Loucy (cell line): ENCODE measurements at regions not wholly inside any gene's neighbourhood (a gene's known extent, or its start where the extent isn't known, plus 50 kb on each side); places are given as distances from the start of the nearest gene placed in this dataset.

Experiments
- H2AFZ ChIP-seq: fragments of 200-600 bp; sonication (generic); 2 replicates; pipeline ENCODE4 v1.6.0; 2016; ENCODE audit warnings: antibody characterized with exemption, mild to moderate bottlenecking, low read length, moderate library complexity
- H3F3A ChIP-seq: fragments of 200-600 bp; 2 replicates; pipeline ENCODE4 v1.6.0; 2016; ENCODE audit warnings: antibody characterized with exemption, low read depth, mild to moderate bottlenecking
- H3K27me3 ChIP-seq: fragments of 200-600 bp; sonication (generic); 2 replicates; pipeline ENCODE4 v1.6.1; 2014; ENCODE audit warnings: low read length, mild to moderate bottlenecking; ENCODE audit not compliant: insufficient read depth, poor library complexity, severe bottlenecking
- H3K36me3 ChIP-seq: fragments of 200-600 bp; sonication (generic); 2 replicates; pipeline ENCODE4 v1.6.1; 2016; ENCODE audit warnings: low read length; ENCODE audit not compliant: insufficient read depth
- H3K4me1 ChIP-seq: fragments of 200-600 bp; sonication (generic); 2 replicates; pipeline ENCODE4 v1.5.1; 2014; ENCODE audit warnings: low read length, mild to moderate bottlenecking; ENCODE audit not compliant: insufficient read depth, poor library complexity, severe bottlenecking
- H3K4me2 ChIP-seq: fragments of 200-600 bp; sonication (generic); 2 replicates; pipeline ENCODE4 v1.6.0; 2014; ENCODE audit warnings: antibody characterized with exemption, low read length, low read depth, mild to moderate bottlenecking; ENCODE audit not compliant: poor library complexity, severe bottlenecking
- H3K4me3 ChIP-seq: fragments of 200-600 bp; sonication (generic); 2 replicates; pipeline ENCODE4 v1.5.1; 2014; ENCODE audit warnings: low read length, mild to moderate bottlenecking, mixed read lengths; ENCODE audit not compliant: poor library complexity, severe bottlenecking
- H3K79me2 ChIP-seq: fragments of 200-600 bp; sonication (generic); 2 replicates; pipeline ENCODE4 v1.6.1; 2014; ENCODE audit warnings: low read length; ENCODE audit not compliant: insufficient read depth
- H3K9ac ChIP-seq: fragments of 200-600 bp; sonication (generic); 2 replicates; pipeline ENCODE4 v1.6.0; 2014; ENCODE audit warnings: mild to moderate bottlenecking, low read depth, low read length, moderate library complexity; ENCODE audit not compliant: poor library complexity, severe bottlenecking
- H3K9me2 ChIP-seq: fragments of 200-600 bp; sonication (generic); replicated peaks from 2 replicates; pipeline ENCODE4 v1.6.1; 2016; ENCODE audit warnings: low read depth, low read length, mixed read lengths
- H3K9me3 ChIP-seq: fragments of 200-600 bp; sonication (generic); 2 replicates; pipeline ENCODE4 v1.6.1; 2014; ENCODE audit warnings: mild to moderate bottlenecking, antibody characterized with exemption, low read length, low read depth; ENCODE audit not compliant: insufficient read depth
- H4K20me1 ChIP-seq: fragments of 200-600 bp; sonication (generic); 2 replicates; pipeline ENCODE4 v1.6.0; 2014; ENCODE audit warnings: antibody characterized with exemption, low read length, mild to moderate bottlenecking; ENCODE audit not compliant: insufficient read depth, poor library complexity, severe bottlenecking
- CTCF ChIP-seq: fragments of 200-600 bp; sonication (generic); conservative IDR thresholded peaks from 2 replicates; pipeline ENCODE4 v1.5.1; 2014; ENCODE audit warnings: mild to moderate bottlenecking, antibody characterized with exemption, low read length
- EZH2phosphoT487 ChIP-seq: fragments of 200-600 bp; IDR thresholded peaks from 2 replicates; pipeline ENCODE4 v1.6.1; 2018; ENCODE audit warnings: antibody characterized with exemption, mild to moderate bottlenecking, moderate library complexity, borderline replicate concordance

DNA sequence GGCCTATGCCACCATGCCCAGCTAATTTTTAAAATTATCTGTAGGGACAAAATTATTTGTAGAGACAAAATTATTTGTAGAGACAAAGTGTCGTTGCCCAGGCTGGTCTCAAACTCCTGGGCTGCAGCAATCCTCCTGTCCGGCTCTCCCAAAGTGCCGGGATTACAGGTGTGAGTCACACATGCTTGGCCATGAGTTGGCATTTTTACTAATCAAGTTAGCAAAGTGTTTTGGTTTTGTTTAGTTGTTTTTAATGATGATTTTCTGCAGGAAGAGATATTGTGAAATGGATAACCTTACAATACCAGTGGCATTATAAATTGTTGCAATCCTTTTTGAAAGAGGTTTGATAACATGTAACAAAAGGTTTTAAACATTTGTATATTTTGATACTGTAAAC is 65.3 kb upstream of the MAGI3 start:
- no peaks in the 10 kb centered on the region for H3K4me1 ChIP-seq
- no peaks in the 10 kb centered on the region for H3K79me2 ChIP-seq
- H3K36me3 ChIP-seq, result no peaks in the 10 kb centered on the region
- no peaks in the 10 kb centered on the region for H3F3A ChIP-seq
- H3K4me3 ChIP-seq, result no peak overlapping the region
- TF ChIP-seq EZH2phosphoT487, result no peak
- no peak for TF ChIP-seq CTCF
- no peaks in the 10 kb centered on the region for H3K9me3 ChIP-seq
- no peaks in the 10 kb centered on the region for H3K27me3 ChIP-seq
- H2AFZ ChIP-seq, result no peak overlapping the region
- no peaks in the 10 kb centered on the region for H4K20me1 ChIP-seq
- no peak overlapping the region for H3K9ac ChIP-seq
- H3K4me2 ChIP-seq, result no peak overlapping the region
- H3K9me2 ChIP-seq, result no peaks in the 10 kb centered on the region

- Histone ChIP-seq H3K4me3 (no peak overlapping the region), H3K27me3 (no peaks in the 10 kb centered on the region), H3K9ac (no peak overlapping the region), H3K9me2 (no peaks in the 10 kb centered on the region), H3F3A (no peaks in the 10 kb centered on the region), H2AFZ (no peak overlapping the region), H3K9me3 (no peaks in the 10 kb centered on the region), H3K4me1 (no peaks in the 10 kb centered on the region), H3K36me3 (no peaks in the 10 kb centered on the region), H3K4me2 (no peak overlapping the region), H3K79me2 (no peaks in the 10 kb centered on the region), H4K20me1 (no peaks in the 10 kb centered on the region)
- TF ChIP-seq CTCF (no peak), EZH2phosphoT487 (no peak)
Measured at GRCh38 chr1:113326976-113327375, 63.3 kb upstream of the MAGI3 start.

DNA sequence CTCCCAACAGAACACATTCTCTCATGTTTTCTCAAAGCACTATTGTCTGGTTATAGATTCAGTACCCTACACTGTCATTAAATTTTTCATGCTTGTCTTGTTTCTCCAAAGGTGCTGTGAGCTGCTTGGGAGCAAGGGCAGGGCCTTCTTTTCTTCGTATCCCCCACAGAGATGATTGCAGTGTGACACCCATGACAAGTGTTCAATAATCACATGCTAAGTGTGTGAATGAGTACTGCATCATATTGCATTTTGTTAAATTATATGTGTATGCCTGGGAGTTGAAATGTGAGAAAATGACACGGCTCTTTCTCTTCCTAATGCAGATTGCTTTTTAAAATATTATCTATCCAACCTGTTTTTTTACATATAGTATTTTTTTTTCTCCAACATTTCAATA is 57.3 kb upstream of the MAGI3 start:
- no peaks in the 10 kb centered on the region for H3F3A ChIP-seq
- H3K9me2 ChIP-seq, result no peaks in the 10 kb centered on the region
- H3K4me2 ChIP-seq, result no peak overlapping the region
- no peaks in the 10 kb centered on the region for H3K79me2 ChIP-seq
- H3K36me3 ChIP-seq, result no peaks in the 10 kb centered on the region
- H3K9ac ChIP-seq, result no peak overlapping the region
- H3K4me3 ChIP-seq, result no peak overlapping the region
- no peaks in the 10 kb centered on the region for H4K20me1 ChIP-seq
- no peak overlapping the region for H2AFZ ChIP-seq
- TF ChIP-seq CTCF (no peak), EZH2phosphoT487 (no peak)
- no peaks in the 10 kb centered on the region for H3K27me3 ChIP-seq
- H3K4me1 ChIP-seq, result no peaks in the 10 kb centered on the region
- no peaks in the 10 kb centered on the region for H3K9me3 ChIP-seq
